PC-9 (cell line): ENCODE measurements at regions not wholly inside any gene's neighbourhood (a gene's known extent, or its start where the extent isn't known, plus 50 kb on each side); places are given as distances from the start of the nearest gene placed in this dataset.

Experiments
- EZH2 ChIP-seq: fragments of 200-600 bp; sonication (generic); IDR thresholded peaks from 2 replicates; pipeline ENCODE4 v1.8.0; 2017; ENCODE audit warnings: antibody characterized with exemption, low read depth
- TF ChIP-seq, protein P1 (sequence below): fragments of 200-600 bp; sonication (generic); conservative IDR thresholded peaks from 2 replicates; pipeline ENCODE4 v1.6.1; 2017; ENCODE audit warnings: mixed run types, antibody characterized with exemption, mild to moderate bottlenecking, moderate library complexity

DNA sequence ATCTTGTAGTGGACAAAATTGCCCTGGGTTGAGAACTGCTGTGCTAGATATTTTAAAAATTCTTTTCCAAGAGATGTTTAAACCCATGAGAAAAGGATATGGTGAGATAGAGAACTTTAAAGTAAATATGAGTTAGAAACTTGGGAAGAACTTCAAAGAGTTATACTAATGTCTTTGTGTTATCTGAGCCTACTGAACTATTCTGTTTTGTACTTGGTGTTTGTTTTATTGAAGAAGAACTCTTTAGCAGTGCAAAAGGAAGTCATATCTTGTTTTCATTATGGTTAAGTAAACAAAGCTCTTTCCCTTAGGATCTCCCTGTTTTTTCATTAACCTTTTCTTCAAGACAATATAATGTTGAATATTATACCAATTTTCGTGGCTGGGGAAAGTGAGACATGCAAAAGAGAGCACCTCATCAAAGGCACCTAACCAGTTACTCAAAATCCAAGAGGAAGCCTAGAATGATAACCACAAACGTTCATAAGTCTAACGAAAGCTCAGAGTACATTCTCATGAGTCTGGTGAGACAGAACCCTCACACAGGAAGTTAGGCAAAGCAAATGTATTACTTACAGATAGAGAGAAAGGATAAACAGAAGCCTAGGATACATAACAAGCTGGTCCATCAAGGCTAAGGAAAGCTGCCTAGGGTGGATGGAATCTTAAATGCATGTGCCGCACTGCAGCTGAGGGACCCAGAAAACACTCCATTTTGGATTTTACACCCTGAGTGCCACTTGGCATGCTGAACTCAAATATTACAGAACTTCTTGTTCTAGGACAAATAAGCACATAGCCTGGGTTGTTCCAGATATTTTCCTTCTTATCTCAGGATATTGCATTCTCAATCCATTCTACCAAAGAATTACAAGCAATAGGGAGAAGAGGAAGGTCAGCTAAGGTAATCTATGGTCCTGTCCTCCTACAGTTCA, 112.5 kb upstream of the ANO3 start:
- TF ChIP-seq, protein P1, sequence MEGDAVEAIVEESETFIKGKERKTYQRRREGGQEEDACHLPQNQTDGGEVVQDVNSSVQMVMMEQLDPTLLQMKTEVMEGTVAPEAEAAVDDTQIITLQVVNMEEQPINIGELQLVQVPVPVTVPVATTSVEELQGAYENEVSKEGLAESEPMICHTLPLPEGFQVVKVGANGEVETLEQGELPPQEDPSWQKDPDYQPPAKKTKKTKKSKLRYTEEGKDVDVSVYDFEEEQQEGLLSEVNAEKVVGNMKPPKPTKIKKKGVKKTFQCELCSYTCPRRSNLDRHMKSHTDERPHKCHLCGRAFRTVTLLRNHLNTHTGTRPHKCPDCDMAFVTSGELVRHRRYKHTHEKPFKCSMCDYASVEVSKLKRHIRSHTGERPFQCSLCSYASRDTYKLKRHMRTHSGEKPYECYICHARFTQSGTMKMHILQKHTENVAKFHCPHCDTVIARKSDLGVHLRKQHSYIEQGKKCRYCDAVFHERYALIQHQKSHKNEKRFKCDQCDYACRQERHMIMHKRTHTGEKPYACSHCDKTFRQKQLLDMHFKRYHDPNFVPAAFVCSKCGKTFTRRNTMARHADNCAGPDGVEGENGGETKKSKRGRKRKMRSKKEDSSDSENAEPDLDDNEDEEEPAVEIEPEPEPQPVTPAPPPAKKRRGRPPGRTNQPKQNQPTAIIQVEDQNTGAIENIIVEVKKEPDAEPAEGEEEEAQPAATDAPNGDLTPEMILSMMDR: no peak
- no peak for TF ChIP-seq EZH2
